ENCODE measurements at regions not wholly inside any gene's neighbourhood (a gene's known extent, or its start where the extent isn't known, plus 50 kb on each side); places are given as distances from the start of the nearest gene placed in this dataset.
"Not testable (repeated sequence)": the region's sequence is repeated elsewhere in the genome, so short reads cannot be mapped to it uniquely, and the experiment has no call there.

DNA sequence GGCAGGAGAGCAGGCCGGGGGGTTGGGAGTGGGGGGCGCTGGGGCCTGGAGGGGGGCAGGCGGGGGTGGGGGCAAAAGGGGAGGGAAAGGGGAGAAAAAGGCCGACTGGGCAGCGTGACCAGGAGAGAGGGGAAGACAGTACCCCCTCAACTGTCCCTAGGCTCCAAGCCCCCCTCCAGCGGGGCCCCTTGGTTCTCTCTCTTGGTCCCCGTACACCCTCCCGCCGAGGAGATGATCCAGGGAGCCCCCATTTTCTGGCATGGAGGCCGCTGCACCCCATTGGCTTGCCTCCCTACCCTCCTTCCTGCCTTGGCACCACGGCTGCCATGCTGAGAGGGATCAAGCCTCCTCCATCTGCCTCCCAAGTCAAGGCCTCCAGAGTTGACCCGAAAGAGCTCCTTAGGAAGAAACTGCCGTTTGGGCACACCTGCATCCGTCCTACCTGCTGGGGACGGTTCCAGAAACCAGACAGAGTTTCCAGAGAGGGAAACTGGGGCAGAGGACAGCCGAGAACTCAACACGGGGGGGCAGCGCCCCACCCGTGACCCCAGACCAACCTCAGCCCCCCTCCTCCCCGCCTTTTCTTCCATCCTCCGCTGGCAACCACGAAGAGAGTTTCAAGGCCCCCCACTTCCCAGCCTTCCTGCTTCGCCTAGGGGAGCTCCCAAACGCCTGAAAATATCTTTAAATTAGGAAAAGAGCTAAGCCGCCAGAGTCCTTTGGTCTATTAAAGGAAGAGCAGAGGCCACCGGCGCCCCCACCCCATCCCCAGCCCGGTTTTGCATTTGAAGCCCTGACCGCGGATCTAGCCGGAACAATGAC, 155.9 kb downstream of the CRLF3 start:
- TF ChIP-seq CTCF (conservative IDR thresholded peaks at IDR 0.05; ENCODE audit: low read length); EZH2phosphoT487 (IDR thresholded peaks at IDR 0.05; ENCODE audit: borderline replicate concordance): not testable (repeated sequence)

All from Loucy (cell line).